ENCODE measurements at regions not wholly inside any gene's neighbourhood (a gene's known extent, or its start where the extent isn't known, plus 50 kb on each side); places are given as distances from the start of the nearest gene placed in this dataset.

- no peak for DNase-seq
These were observed 472.8 kb downstream of the CCDC171 start for GRCh38 chr9:16025627-16026026.

GRCh38 chr9:16026886-16027285 is 474.0 kb downstream of the CCDC171 start:
- no peak for DNase-seq

- peak; percentile 49 for DNase-seq
These were observed 475.7 kb downstream of the CCDC171 start for GRCh38 chr9:16028548-16028947.

GRCh38 chr9:16029046-16029615 is 476.3 kb downstream of the CCDC171 start:
- peak; percentile 90 for DNase-seq

- DNase-seq, result no peak
These were observed 477.0 kb downstream of the CCDC171 start for GRCh38 chr9:16029796-16030363.

- peak; percentile 93 for DNase-seq
These were observed 477.8 kb downstream of the CCDC171 start for GRCh38 chr9:16030528-16031185.

GRCh38 chr9:16031486-16031885 is 478.6 kb downstream of the CCDC171 start:
- no peak for DNase-seq

- DNase-seq, result peak; percentile 41
These were observed 479.1 kb downstream of the CCDC171 start for GRCh38 chr9:16031971-16032370.

- peak; percentile 37 for DNase-seq
These were observed 480.0 kb downstream of the CCDC171 start for GRCh38 chr9:16032799-16033198.

- DNase-seq, result no peak
These were observed 480.4 kb downstream of the CCDC171 start for GRCh38 chr9:16033253-16033652.

GRCh38 chr9:16033921-16034691 is 481.3 kb downstream of the CCDC171 start:
- no peak for DNase-seq

GRCh38 chr9:16039218-16039987 is 486.6 kb downstream of the CCDC171 start:
- peak; percentile 57 for DNase-seq

GRCh38 chr9:16039988-16040761 is 487.3 kb downstream of the CCDC171 start:
- peak; percentile 78 for DNase-seq

- DNase-seq, result peak; percentile 84
These were observed 491.1 kb downstream of the CCDC171 start for GRCh38 chr9:16043756-16044578.

GRCh38 chr9:16044579-16044881 is 491.7 kb downstream of the CCDC171 start:
- peak; percentile 82 for DNase-seq

- no peak for DNase-seq
These were observed 492.9 kb downstream of the CCDC171 start for GRCh38 chr9:16045651-16046280.

- DNase-seq, result no peak
These were observed 493.9 kb downstream of the CCDC171 start for GRCh38 chr9:16046713-16047112.

GRCh38 chr9:16048129-16048528 is 495.3 kb downstream of the CCDC171 start:
- DNase-seq, result no peak

GRCh38 chr9:16052146-16052545 is 499.3 kb downstream of the CCDC171 start:
- no peak for DNase-seq

- DNase-seq, result no peak
These were observed 500.1 kb downstream of the CCDC171 start for GRCh38 chr9:16052757-16053530.

Measured in fibroblast of skin of abdomen (primary cell).